GM21619 (cell line): ENCODE measurements at regions not wholly inside any gene's neighbourhood (a gene's known extent, or its start where the extent isn't known, plus 50 kb on each side); places are given as distances from the start of the nearest gene placed in this dataset.
A peak's percentile ranks its signal among the peaks of the same experiment; 100 is the strongest.

Experiments used
- ATAC-seq: cut with Tn5 transposase; IDR thresholded peaks from one replicate; pipeline ENCODE4 v1.9.1; 2021; ENCODE audit not compliant: unreplicated experiment

- no peak for ATAC-seq
These were observed 130.6 kb upstream of the SVIL start for GRCh38 chr10:29765330-29765729.

- no peak for ATAC-seq
These were observed 128.6 kb upstream of the SVIL start for GRCh38 chr10:29763396-29763795.

- ATAC-seq = no peak
These were observed 127.1 kb upstream of the SVIL start for GRCh38 chr10:29761916-29762315.

DNA sequence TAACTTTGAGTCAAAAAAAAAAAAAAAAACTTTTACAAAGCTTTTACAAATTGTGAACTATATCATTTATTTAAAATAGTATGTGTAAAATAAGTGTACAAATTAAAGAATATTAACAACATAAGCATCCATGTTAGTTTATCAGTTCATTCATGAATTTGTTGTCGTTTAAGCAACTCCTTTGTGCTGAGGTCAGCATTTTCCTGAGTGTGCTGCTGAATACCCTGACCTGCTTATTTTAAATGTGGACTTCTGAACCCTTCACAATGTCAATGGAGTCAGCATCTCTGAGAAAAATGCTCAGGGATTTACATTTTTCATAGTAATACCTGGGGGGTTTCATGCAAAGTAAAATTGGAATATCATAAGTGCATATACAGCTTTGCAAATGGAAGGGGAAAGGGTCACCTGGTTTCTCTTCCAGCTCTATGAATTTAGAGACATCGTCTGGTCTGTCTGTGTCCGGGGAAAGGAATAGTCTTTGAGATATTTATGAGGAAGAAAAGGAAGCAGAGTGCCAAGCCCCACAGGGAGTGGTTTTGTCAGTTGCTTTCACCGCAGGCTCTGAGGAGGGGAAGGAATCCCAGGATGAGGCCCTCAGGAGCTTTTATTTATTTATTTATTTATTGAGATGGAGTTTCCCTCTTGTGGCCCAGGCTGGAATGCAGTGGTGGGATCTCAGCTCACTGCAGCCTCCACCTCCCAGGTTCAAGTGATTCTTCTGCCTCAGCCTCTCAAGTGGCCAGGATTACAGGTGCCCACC is 125.5 kb upstream of the SVIL start:
- no peak for ATAC-seq

DNA sequence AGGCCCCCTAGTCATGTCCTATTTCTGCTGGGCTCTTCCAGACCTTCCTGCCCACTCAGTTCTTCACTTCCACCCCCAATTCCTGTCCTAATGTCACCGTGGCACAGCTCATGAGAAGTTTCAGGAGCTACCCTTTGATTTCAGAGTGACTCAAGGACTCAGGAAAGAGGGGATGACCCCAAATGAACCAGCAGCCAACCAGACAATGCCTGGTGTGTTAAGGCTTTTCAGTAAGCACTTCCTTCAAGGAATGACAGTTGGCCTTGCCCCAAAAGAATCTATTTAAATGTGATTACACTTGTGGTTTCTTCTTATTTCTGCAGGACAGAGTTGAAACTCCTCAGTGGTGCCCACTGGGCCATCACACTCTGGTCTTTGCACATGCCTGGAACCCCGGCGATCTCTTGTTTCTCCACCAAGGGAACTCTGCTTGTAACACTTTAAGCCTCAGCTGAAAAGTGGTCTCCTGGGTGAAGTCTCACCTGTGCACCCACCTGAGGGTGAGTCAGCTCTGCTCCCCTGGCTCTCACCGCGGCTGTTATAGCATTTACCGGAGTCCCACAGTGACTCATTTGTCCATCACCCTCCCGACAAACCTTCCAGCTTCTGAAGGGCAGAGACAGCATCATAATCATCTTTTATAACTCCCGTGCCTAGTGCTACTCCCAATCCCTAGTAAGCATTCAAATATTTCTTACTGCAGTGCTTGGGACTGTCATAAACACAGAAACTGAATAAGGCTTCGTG is 123.0 kb upstream of the SVIL start:
- no peak for ATAC-seq

- ATAC-seq = no peak
These were observed 121.7 kb upstream of the SVIL start for GRCh38 chr10:29756451-29756850.

DNA sequence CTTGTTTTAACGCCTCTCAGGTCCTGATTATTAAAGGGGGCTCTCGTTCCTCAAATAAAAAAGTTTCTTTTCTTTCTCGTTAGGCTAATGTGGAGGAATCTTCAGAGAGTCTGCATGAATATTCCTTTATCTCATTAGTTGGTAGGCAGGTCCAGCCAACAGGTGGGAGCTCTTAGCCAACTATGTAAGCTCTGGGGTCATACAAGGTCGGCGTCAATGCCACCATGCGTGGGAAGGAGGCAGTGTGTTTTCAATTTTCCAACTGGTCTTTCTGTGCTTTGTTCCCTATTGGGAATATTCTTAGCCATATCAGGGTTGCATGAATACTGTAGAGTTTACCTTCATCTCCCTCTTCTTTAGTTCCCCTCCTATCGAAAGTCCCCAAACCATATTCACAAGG is 118.5 kb upstream of the SVIL start:
- ATAC-seq = no peak

- no peak for ATAC-seq
These were observed 116.9 kb upstream of the SVIL start for GRCh38 chr10:29751684-29752083.

DNA sequence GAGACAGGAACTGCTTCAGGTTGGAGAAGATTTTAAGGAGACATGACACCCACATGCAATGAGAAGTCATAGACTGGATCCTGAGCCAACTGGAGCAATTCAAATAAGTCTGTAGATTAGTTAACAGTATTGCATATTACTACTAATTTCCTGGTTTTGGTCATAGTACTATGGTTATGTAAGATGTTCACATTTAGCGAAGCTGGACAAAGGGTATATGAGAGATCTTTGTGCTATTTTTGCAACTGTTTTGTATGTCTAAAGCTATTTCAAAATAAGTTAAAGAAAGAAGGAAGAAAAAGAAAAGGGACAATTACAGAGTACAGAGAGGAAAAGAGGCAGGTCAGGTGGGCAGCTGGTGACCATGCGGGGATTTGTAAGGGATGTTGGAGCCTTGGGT is 116.5 kb upstream of the SVIL start:
- ATAC-seq = no peak

- ATAC-seq = no peak
These were observed 114.4 kb upstream of the SVIL start for GRCh38 chr10:29749150-29749549.

DNA sequence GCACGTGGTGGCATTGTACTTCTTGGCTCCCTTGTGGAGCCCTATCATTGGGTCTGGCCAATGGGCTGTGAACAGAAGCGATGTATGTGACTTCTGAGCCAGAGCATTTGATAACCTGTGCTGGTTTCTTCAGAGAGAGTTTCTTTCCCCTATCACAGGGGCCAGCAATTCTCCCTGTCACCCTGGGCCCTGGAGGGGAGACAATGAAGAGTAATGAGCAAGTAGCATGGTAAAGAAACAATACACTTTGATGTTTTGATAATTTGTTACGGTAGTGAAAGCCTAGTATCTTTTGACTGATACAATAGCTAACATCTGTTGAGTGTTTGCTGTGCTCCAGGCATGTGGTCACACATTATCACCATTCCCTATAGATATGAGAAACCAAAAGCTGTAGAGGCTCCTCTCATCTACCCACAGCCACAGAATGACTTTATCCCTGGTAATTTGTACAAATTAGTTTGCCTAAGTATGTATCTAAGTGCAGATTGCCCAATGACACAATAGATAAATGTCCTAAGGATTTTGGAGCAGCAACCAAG is 113.4 kb upstream of the SVIL start:
- ATAC-seq = no peak

GRCh38 chr10:29746080-29746797 is 111.5 kb upstream of the SVIL start:
- ATAC-seq = no peak

GRCh38 chr10:29740981-29741545 is 106.3 kb upstream of the SVIL start:
- no peak for ATAC-seq

DNA sequence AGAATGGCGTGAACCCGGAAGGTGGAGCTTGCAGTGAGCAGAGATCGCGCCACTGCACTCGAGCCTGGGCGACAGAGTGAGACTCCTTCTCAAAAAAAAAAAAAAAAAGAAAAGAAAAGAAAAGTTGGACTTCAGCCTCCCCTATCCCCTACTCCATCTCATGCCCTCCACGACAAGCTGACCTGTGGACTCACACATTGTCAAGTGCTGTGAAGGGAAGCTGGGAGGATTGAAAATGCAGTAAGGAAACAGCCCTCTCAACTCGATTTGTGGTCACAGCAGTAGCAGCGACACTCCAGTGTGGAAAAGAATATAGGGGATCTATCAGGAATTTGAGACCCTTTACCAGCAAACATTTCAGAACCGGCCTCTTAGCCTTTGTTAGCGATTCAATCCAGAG is 103.6 kb upstream of the SVIL start:
- no peak for ATAC-seq

DNA sequence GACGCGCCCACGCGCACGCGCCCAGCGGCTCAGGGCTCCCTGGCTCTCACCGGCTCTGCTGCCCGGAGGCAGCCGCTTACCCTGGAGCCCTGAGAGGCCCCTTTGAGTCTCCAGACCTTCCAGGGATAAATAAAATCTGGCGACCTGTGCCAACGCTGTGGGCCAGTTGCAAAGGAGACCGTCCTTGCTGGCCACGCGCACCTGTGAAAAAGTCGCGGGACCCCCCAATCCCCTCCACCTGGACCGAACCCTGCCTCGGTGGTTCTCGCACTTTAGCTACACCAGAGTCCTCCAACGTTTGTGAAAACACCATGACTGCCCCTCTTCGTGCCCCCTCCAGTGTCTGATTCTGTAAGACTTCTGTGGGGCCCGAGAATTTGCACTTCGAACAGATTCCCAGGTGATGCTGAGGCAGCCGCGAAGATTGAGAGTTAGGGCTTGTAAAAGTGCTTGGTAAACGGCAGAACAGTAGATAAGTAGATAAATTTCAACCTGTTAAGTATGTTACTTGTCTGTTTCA is 102.4 kb upstream of the SVIL start:
- no peak for ATAC-seq

DNA sequence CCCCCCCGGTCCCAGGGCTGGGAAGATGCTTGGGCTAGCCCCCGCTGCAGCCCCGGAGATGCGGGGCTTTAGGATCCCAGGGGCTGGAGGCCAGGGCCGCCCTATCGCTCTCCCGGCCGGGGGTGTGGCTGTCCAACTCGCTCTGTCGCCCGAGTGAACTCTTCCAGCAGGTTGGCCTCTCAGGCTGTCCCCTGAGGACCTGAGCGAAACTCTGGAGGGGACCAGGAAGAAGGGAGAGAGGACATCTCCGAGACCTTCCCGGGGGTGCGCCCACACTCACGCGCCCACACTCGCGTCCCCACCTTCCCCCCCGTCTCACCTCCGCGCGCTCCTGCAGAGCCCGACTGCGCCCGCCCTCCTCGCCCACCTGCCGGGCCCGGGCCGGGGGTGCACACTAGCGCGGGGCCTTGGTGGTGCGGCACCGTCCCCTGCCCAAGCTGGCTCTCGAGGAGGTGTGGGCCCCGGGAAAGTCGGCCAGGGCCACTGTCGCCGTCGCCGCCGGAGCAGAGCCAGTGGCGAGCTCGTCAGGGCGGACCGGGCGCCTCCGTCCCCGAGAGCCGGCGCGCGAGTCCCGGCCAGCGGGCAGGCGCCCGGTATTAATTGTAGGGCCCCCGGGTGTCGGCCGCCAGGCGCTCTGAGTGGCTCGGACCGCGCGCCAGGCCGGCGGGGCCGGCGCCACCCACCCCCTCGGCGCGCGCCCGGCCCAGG is 101.7 kb upstream of the SVIL start:
- ATAC-seq = no peak

- peak; percentile 84 for ATAC-seq
These were observed 101.0 kb upstream of the SVIL start for GRCh38 chr10:29735628-29736365.

DNA sequence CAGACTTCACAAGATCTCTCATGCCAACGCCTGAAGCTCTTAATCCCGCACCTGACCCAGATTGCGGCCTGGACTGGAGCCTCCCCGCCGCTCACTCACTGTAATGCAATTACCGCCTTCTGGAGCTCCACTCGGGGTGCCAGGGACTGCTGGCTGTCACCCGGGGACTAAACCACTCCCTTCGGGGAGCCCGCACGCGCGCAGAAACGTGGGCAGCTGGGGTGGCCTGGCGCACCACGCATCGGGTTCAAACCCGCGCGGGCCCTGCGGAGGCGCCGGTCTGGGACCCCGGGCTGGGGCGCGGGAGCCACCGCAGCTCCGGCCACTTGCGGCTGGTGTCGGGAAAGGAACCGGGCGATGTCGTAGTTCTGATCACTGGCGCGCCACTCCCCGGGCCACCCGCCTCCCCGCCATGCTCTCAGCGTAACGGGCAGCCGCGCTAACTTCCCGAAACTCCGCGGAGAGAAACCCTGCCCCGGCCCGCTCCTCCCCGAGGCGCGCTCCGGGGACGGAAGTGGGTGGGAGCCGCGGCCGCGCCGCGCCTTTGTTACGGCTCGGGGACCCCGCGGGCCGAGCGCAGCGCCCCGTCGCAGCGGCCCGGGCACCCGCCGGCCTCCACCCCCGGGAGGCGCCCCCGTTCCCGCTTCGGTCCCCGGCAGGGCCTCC is 100.3 kb upstream of the SVIL start:
- ATAC-seq = peak; percentile 36

- no peak for ATAC-seq
These were observed 99.8 kb upstream of the SVIL start for GRCh38 chr10:29734640-29734961.
